Transverse colon (tissue), 4 donors: ENCODE measurements at regions not wholly inside any gene's neighbourhood (a gene's known extent, or its start where the extent isn't known, plus 50 kb on each side); places are given as distances from the start of the nearest gene placed in this dataset.

ENCODE experiments used
- CTCF ChIP-seq, 5 experiments: fragments of 200-600 bp in 3 of 5; fragments of 450-650 bp in 2 of 5; sonication (generic) in 3 of 5; IDR thresholded peaks; 1 replicate in 2 of 5; 2 replicates in 3 of 5; pipeline ENCODE4 v1.5.1; 2016 to 2017; ENCODE audit warnings: antibody characterized with exemption in 5 of 5, inconsistent platforms in 3 of 5, mild to moderate bottlenecking in 2 of 5, moderate library complexity in 1 of 5
- EP300 ChIP-seq: sonication (generic); formaldehyde crosslinking; IDR thresholded peaks from one replicate; pipeline ENCODE4 v1.6.1; 2017; ENCODE audit warnings: antibody characterized with exemption, low read depth
- POLR2A ChIP-seq: fragments of 450-650 bp; IDR thresholded peaks from one replicate; pipeline ENCODE4 v1.6.1; 2016; ENCODE audit warnings: antibody characterized with exemption, mild to moderate bottlenecking, moderate library complexity
- POLR2AphosphoS5 ChIP-seq, 3 donors: sonication (generic); formaldehyde crosslinking; IDR thresholded peaks; one replicate each; pipeline ENCODE4 v1.6.1; 2016; ENCODE audit warnings: antibody characterized with exemption in 3 of 3

DNA sequence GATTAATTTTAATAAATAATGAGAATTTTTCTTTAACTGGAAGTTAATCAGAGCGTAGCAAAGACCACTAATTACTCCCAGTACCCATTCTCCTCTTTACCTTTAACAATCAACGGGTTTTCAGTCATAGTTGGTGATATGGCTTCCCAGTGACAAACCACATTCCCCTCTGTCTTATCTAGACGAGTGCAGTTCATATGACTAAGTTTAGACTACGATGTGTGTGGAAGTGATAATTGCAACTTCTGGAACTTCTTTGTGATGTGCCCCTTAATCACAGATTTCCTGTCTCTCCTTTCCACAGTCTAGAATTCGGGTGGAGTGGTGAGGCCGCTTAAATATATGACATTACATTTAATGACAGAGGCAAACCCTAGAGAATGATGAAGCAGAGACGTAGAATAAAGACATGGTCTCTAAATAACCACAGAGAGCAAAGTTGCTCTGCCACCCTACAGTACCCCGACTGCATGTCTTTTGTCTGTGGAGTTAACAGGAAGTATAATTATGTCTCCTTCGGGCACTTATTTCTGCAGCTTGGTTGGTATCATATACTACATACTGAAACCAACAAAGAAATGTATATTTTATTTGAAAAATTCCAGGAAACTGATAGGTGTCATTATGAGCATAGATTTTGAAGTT is 693.3 kb upstream of the CDH7 start:
- TF ChIP-seq CTCF (IDR thresholded peaks at IDR 0.05): no peak
- TF ChIP-seq POLR2A: no peak
- TF ChIP-seq POLR2AphosphoS5 (IDR thresholded peaks at IDR 0.05): no peak
- no peak for TF ChIP-seq EP300
